ENCODE measurements at regions not wholly inside any gene's neighbourhood (a gene's known extent, or its start where the extent isn't known, plus 50 kb on each side); places are given as distances from the start of the nearest gene placed in this dataset.
A peak's percentile ranks its signal among the peaks of the same experiment; 100 is the strongest.

GRCh38 chr3:113117511-113118234 is 93.7 kb upstream of the BOC start:
- TF ChIP-seq CTCF (IDR thresholded peaks at IDR 0.05; ENCODE audit: low read depth, low read length) = no peak
- Histone ChIP-seq H3K4me1 (ENCODE audit: low read depth) (no peaks in the 10 kb centered on the region), H3K36me3 (no peaks in the 10 kb centered on the region), H3K27ac (no peak overlapping the region), H3K4me3 (no peak overlapping the region), H3K27me3 (no peaks in the 10 kb centered on the region), H3K9me3 (ENCODE audit: low read depth) (no peaks in the 10 kb centered on the region)
- DNase-seq (ENCODE audit: low read depth in 1 of 2, low spot score in 1 of 2) = peak in 1 of 2 donors; percentile 91

- Histone ChIP-seq H3K4me1 (ENCODE audit: low read depth) (no peaks in the 10 kb centered on the region), H3K36me3 (no peaks in the 10 kb centered on the region), H3K9me3 (ENCODE audit: low read depth) (no peaks in the 10 kb centered on the region), H3K27ac (no peak overlapping the region), H3K27me3 (no peaks in the 10 kb centered on the region), H3K4me3 (no peak overlapping the region)
- DNase-seq (ENCODE audit: low read depth in 1 of 2, low spot score in 1 of 2) = no peak
- no peak for TF ChIP-seq CTCF (IDR thresholded peaks at IDR 0.05; ENCODE audit: low read depth, low read length)
Observed at GRCh38 chr3:113118336-113118735, 93.0 kb upstream of the BOC start.

DNA sequence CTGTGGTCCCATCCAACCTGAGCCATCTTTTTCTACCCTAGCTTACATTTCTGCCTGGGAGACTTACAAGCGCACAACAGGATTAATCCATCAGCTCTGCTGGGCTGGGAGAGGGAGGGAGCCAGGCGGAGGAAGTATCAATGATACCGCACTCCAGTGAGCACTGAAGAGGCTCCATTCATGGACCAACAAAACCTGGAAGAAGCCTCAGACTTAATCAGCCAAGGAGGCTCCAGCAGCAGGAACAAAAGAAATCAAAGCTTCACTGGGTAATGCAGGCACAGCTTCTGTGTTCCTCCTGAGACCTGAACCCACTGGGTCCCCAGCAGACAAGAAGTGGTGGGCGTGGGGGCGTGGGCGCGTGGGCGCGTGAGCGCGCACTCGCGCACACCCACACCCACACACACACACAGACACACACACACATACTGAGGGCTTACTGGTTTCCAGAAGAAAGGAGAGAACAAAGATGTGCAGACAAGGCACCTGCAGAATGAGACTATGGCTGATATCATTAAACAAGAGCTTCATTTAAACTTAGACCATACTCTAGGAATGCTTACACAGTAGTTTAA is 87.0 kb upstream of the BOC start:
- H3K27ac ChIP-seq = no peak overlapping the region
- no peaks in the 10 kb centered on the region for H3K27me3 ChIP-seq
- H3K9me3 ChIP-seq (ENCODE audit: low read depth) = no peaks in the 10 kb centered on the region

GRCh38 chr3:113125951-113126350 is 85.4 kb upstream of the BOC start:
- Histone ChIP-seq H3K9me3 (ENCODE audit: low read depth) (no peaks in the 10 kb centered on the region), H3K36me3 (no peaks in the 10 kb centered on the region), H3K27me3 (no peaks in the 10 kb centered on the region), H3K27ac (no peak overlapping the region), H3K4me1 (ENCODE audit: low read depth) (no peaks in the 10 kb centered on the region), H3K4me3 (no peak overlapping the region)
- no peak for DNase-seq (ENCODE audit: low read depth in 1 of 2, low spot score in 1 of 2)
- no peak for TF ChIP-seq CTCF (IDR thresholded peaks at IDR 0.05; ENCODE audit: low read depth, low read length)

More for the DNA sequence above, 87.0 kb upstream of the BOC start:
- no peak for DNase-seq (ENCODE audit: low read depth in 1 of 2, low spot score in 1 of 2)
- no peak for TF ChIP-seq CTCF (IDR thresholded peaks at IDR 0.05; ENCODE audit: low read depth, low read length)
- Histone ChIP-seq H3K4me3 (no peak overlapping the region), H3K4me1 (ENCODE audit: low read depth) (no peaks in the 10 kb centered on the region), H3K36me3 (no peaks in the 10 kb centered on the region)

GRCh38 chr3:113128386-113129015 is 82.9 kb upstream of the BOC start:
- Histone ChIP-seq H3K27ac (no peak overlapping the region), H3K9me3 (ENCODE audit: low read depth) (no peaks in the 10 kb centered on the region), H3K4me1 (ENCODE audit: low read depth) (no peaks in the 10 kb centered on the region), H3K36me3 (no peaks in the 10 kb centered on the region), H3K27me3 (no peaks in the 10 kb centered on the region), H3K4me3 (no peak overlapping the region)
- no peak for DNase-seq (ENCODE audit: low read depth in 1 of 2, low spot score in 1 of 2)
- no peak for TF ChIP-seq CTCF (IDR thresholded peaks at IDR 0.05; ENCODE audit: low read depth, low read length)

Data from cardiac muscle cell (in vitro differentiated cells and primary cell).